GM12878 (cell line): ENCODE measurements at regions not wholly inside any gene's neighbourhood (a gene's known extent, or its start where the extent isn't known, plus 50 kb on each side); places are given as distances from the start of the nearest gene placed in this dataset.

ENCODE experiments used
- ATAC-seq: fragments of 200-7000 bp; cut with Tn5 transposase; 3 replicates; pipeline ENCODE4 v1.9.1; 2020; ENCODE audit warnings: mild to moderate bottlenecking, moderate library complexity
- BruUV-seq: library from RNA; stranded (reverse); fragments of 400-500 nt; replicated peaks from 2 replicates; lab custom pipeline; 2021; lab: Mats Ljungman, UMichigan
- CTCF ChIA-PET: fragments of 300-600 bp; sonication (Branson Sonifier 250); formaldehyde crosslinking; extraction: SDS; loops from one replicate; lab custom pipeline; 2021; ENCODE audit warnings: inconsistent platforms; lab: Yijun Ruan, JAX
- POLR2A ChIA-PET: fragments of 350-600 bp; formaldehyde crosslinking; extraction: SDS; loops from one replicate; lab custom pipeline; 2021; ENCODE audit warnings: inconsistent platforms; lab: Charles Lee
- RAD21 ChIA-PET: fragments of 300-600 bp; sonication (Branson Sonifier 250); formaldehyde crosslinking; loops from one replicate; lab custom pipeline; 2023; ENCODE audit warnings: antibody characterized with exemption; ENCODE audit not compliant: unreplicated experiment; lab: Charles Lee
- SMC1A ChIA-PET: fragments of 300-600 bp; sonication (Branson Sonifier 250); formaldehyde crosslinking; loops from one replicate; lab custom pipeline; 2023; ENCODE audit not compliant: unreplicated experiment, uncharacterized antibody; lab: Charles Lee
- DNase-seq: peaks from one replicate; pipeline ENCODE4 v3.0.0-alpha.2; 2011; ENCODE audit warnings: low read depth, low spot score
- FAIRE-seq: peaks from 3 replicates; lab custom pipeline; 2011; peaks lifted over from hg19 to GRCh38; lab: Jason Lieb, UNC
- H2AFZ ChIP-seq: 2 replicates; pipeline ENCODE4 v1.6.0; 2011; ENCODE audit warnings: low read depth, low read length, control low read depth; ENCODE audit not compliant: control insufficient read depth
- H3K27ac ChIP-seq: 2 replicates; pipeline ENCODE4 v1.5.1; 2011; ENCODE audit warnings: control low read depth; ENCODE audit not compliant: control insufficient read depth, insufficient read depth
- H3K27me3 ChIP-seq, 2 experiments: replicated peaks in 1 of 2; 2 replicates each; pipeline versions ENCODE4 v1.6.0 to v1.6.1; 2011; ENCODE audit warnings: low read length in 1 of 2; ENCODE audit not compliant: control insufficient read depth in 2 of 2, insufficient read depth in 2 of 2
- H3K36me3 ChIP-seq, 2 experiments: 2 replicates each; pipeline ENCODE4 v1.5.1; 2011; ENCODE audit warnings: low read length in 1 of 2; ENCODE audit not compliant: control insufficient read depth in 2 of 2, insufficient read depth in 2 of 2
- H3K4me1 ChIP-seq: 2 replicates; pipeline ENCODE4 v1.6.1; 2011; ENCODE audit warnings: mild to moderate bottlenecking, low read length, moderate library complexity, mixed read lengths; ENCODE audit not compliant: control insufficient read depth, insufficient read depth
- H3K4me2 ChIP-seq: 2 replicates; pipeline ENCODE4 v1.6.0; 2011; ENCODE audit warnings: control low read depth; ENCODE audit not compliant: control insufficient read depth, insufficient read depth
- H3K4me3 ChIP-seq: fragments of 200-600 bp; sonication (generic); 2 replicates; pipeline ENCODE4 v1.5.1; 2016
- H3K79me2 ChIP-seq: 2 replicates; pipeline ENCODE4 v1.6.0; 2011; ENCODE audit warnings: low read length; ENCODE audit not compliant: control insufficient read depth, insufficient read depth
- H3K9ac ChIP-seq: 2 replicates; pipeline ENCODE4 v1.8.0; 2011; ENCODE audit warnings: low read length, control low read depth, mixed read lengths; ENCODE audit not compliant: control insufficient read depth, insufficient read depth
- H3K9me3 ChIP-seq: replicated peaks from 3 replicates; pipeline ENCODE4 v1.5.1; 2011; ENCODE audit warnings: mild to moderate bottlenecking, low read length; ENCODE audit not compliant: control insufficient read depth, insufficient read depth
- H4K20me1 ChIP-seq: 2 replicates; pipeline ENCODE4 v1.6.0; 2011; ENCODE audit not compliant: control insufficient read depth, insufficient read depth
- CEBPB ChIP-seq, 2 experiments: fragments of 150-350 bp in 1 of 2; IDR thresholded peaks; 2 replicates each; pipeline ENCODE4 v1.6.1; 2012 to 2014; ENCODE audit warnings: low read depth in 2 of 2, low read length in 2 of 2, borderline replicate concordance in 1 of 2, inconsistent platforms in 1 of 2
- ESRRA ChIP-seq: IDR thresholded peaks from 2 replicates; pipeline ENCODE4 v1.6.1; 2012; ENCODE audit warnings: mild to moderate bottlenecking, low read length, improper control_type of control experiment
- JUNB ChIP-seq: IDR thresholded peaks from 2 replicates; pipeline ENCODE4 v1.6.1; 2016; ENCODE audit warnings: antibody characterized with exemption, mild to moderate bottlenecking
- LARP7 ChIP-seq: fragments of 450-650 bp; IDR thresholded peaks from 2 replicates; pipeline ENCODE4 v1.6.1; 2017; ENCODE audit warnings: mild to moderate bottlenecking
- MTA2 ChIP-seq: fragments of 450-650 bp; IDR thresholded peaks from 2 replicates; pipeline ENCODE4 v1.6.1; 2016; ENCODE audit warnings: low read depth, mild to moderate bottlenecking, moderate library complexity
- MYC ChIP-seq: IDR thresholded peaks from 2 replicates; pipeline ENCODE4 v1.6.1; 2011; ENCODE audit warnings: mild to moderate bottlenecking, low read length, moderate library complexity, inconsistent platforms; ENCODE audit not compliant: insufficient read depth, insufficient replicate concordance, insufficient read length, severe bottlenecking
- PRDM15 ChIP-seq: fragments of 450-650 bp; formaldehyde crosslinking; IDR thresholded peaks from 2 replicates; pipeline ENCODE4 v1.4.0; 2020; ENCODE audit warnings: mild to moderate bottlenecking, moderate library complexity
- SKIL ChIP-seq: fragments of 450-650 bp; IDR thresholded peaks from 2 replicates; pipeline ENCODE4 v1.6.1; 2017; ENCODE audit warnings: mild to moderate bottlenecking, low read depth, inconsistent platforms; ENCODE audit not compliant: poor library complexity, severe bottlenecking
- TARDBP ChIP-seq: IDR thresholded peaks from 2 replicates; pipeline ENCODE4 v1.6.1; 2016; ENCODE audit warnings: borderline replicate concordance
- ZNF217 ChIP-seq: fragments of 450-650 bp; IDR thresholded peaks from 2 replicates; pipeline ENCODE4 v1.6.1; 2017; ENCODE audit warnings: antibody characterized with exemption, mild to moderate bottlenecking
- WGBS: methylation state at CpG from one replicate; pipeline ENCODE4 v1.1.6; 2016; ENCODE audit warnings: low lambda C conversion rate; ENCODE audit not compliant: insufficient replicate concordance, insufficient coverage; ENCODE audit errors: missing lambda C conversion rate; 5-methylcytosine and 5-hydroxymethylcytosine counted together
- in situ Hi-C: fragments of 300-500 bp; cut with MboI; formaldehyde crosslinking; loops from 9 replicates; pipeline ENCODE4 v1.14.3; 2018; ENCODE audit warnings: mixed read lengths
- intact Hi-C: fragments of 100-400 bp; cut with micrococcal nuclease; formaldehyde crosslinking; loops from one replicate; pipeline ENCODE4 v1.14.2; 2022; ENCODE audit not compliant: unreplicated experiment
- TF ChIP-seq, protein P1 (sequence below): fragments of 450-650 bp; conservative IDR thresholded peaks from 2 replicates; pipeline ENCODE4 v1.6.1; 2017; ENCODE audit warnings: mild to moderate bottlenecking, moderate library complexity

- DNase-seq (no peak), ATAC-seq (no peak), FAIRE-seq (no peak)
- no peaks in the 10 kb centered on the region for H3K36me3 ChIP-seq
- no peak overlapping the region for H3K4me3 ChIP-seq
- no peaks in the 10 kb centered on the region for H3K9me3 ChIP-seq
- H3K4me2 ChIP-seq = no peak overlapping the region
- ChIA-PET SMC1A (no interaction called here), RAD21 (no interaction called here), POLR2A (no interaction called here), CTCF (no interaction called here)
- H3K79me2 ChIP-seq = no peaks in the 10 kb centered on the region
- no peaks in the 10 kb centered on the region for H3K4me1 ChIP-seq
- WGBS = 6% methylated on average over 1 of the region's 1 CpG
- no peak overlapping the region for H2AFZ ChIP-seq
- in situ Hi-C loops = no loop called here
- intact Hi-C loops = no loop called here
- H3K27me3 ChIP-seq = no peaks in the 10 kb centered on the region
- H3K9ac ChIP-seq = no peak overlapping the region
- no TSS peak for BruUV-seq
- TF ChIP-seq TARDBP = no peak
- TF ChIP-seq PRDM15 (CRISPR knock-in tag) = no peak
- no peak for TF ChIP-seq LARP7
- no peak for TF ChIP-seq JUNB
- H4K20me1 ChIP-seq = no peaks in the 10 kb centered on the region
- no peak overlapping the region for H3K27ac ChIP-seq
Measured at GRCh38 chr11:101182467-101182866, 52.9 kb upstream of the PGR start.

- POLR2A ChIA-PET = no interaction called here
- H3K4me3 ChIP-seq = no peak overlapping the region
- CTCF ChIA-PET = no interaction called here
- H3K36me3 ChIP-seq = no peaks in the 10 kb centered on the region
- H3K79me2 ChIP-seq = no peaks in the 10 kb centered on the region
- H3K4me1 ChIP-seq = no peaks in the 10 kb centered on the region
- H3K27ac ChIP-seq = no peak overlapping the region
- 13% methylated on average over 1 of the region's 1 CpG for WGBS
- H2AFZ ChIP-seq = no peak overlapping the region
- no peaks in the 10 kb centered on the region for H3K27me3 ChIP-seq
- FAIRE-seq (no peak), DNase-seq (no peak), ATAC-seq (peak; percentile 18; the same call in 1 of the 3 replicates)
- SMC1A ChIA-PET = no interaction called here
- RAD21 ChIA-PET = no interaction called here
- no peak overlapping the region for H3K9ac ChIP-seq
- H4K20me1 ChIP-seq = no peaks in the 10 kb centered on the region
- intact Hi-C loops = no loop called here
- H3K4me2 ChIP-seq = no peak overlapping the region
- BruUV-seq = no TSS peak
- no peaks in the 10 kb centered on the region for H3K9me3 ChIP-seq
- in situ Hi-C loops = no loop called here
- TF ChIP-seq MYC = no peak
- no peak for TF ChIP-seq SKIL
- no peak for TF ChIP-seq CEBPB (IDR thresholded peaks at IDR 0.05; ENCODE audit: borderline replicate concordance in 1 of 2, low read depth in 2 of 2, low read length in 2 of 2)
- no peak for TF ChIP-seq MTA2
- no peak for TF ChIP-seq ESRRA
- TF ChIP-seq, protein P1, sequence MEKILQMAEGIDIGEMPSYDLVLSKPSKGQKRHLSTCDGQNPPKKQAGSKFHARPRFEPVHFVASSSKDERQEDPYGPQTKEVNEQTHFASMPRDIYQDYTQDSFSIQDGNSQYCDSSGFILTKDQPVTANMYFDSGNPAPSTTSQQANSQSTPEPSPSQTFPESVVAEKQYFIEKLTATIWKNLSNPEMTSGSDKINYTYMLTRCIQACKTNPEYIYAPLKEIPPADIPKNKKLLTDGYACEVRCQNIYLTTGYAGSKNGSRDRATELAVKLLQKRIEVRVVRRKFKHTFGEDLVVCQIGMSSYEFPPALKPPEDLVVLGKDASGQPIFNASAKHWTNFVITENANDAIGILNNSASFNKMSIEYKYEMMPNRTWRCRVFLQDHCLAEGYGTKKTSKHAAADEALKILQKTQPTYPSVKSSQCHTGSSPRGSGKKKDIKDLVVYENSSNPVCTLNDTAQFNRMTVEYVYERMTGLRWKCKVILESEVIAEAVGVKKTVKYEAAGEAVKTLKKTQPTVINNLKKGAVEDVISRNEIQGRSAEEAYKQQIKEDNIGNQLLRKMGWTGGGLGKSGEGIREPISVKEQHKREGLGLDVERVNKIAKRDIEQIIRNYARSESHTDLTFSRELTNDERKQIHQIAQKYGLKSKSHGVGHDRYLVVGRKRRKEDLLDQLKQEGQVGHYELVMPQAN = no peak
- no peak for TF ChIP-seq ZNF217
Measured at GRCh38 chr11:101180481-101180880, 50.9 kb upstream of the PGR start.
